RPMI7951 (cell line): ENCODE measurements at regions not wholly inside any gene's neighbourhood (a gene's known extent, or its start where the extent isn't known, plus 50 kb on each side); places are given as distances from the start of the nearest gene placed in this dataset.
A peak's percentile ranks its signal among the peaks of the same experiment; 100 is the strongest.
"Not testable (repeated sequence)": the region's sequence is repeated elsewhere in the genome, so short reads cannot be mapped to it uniquely, and the experiment has no call there.

Source experiments
- DNase-seq: peaks from one replicate; pipeline ENCODE4 v3.0.0-alpha.2; 2012; ENCODE audit warnings: low read depth

GRCh38 chr21:35749904-35750303 lies 310.4 kb downstream of the SETD4 start:
- DNase-seq, result no peak

- no peak for DNase-seq
These were observed 311.5 kb downstream of the SETD4 start for GRCh38 chr21:35748678-35749314.

GRCh38 chr21:35743571-35743970 lies 316.8 kb downstream of the SETD4 start:
- DNase-seq, result no peak

- peak; percentile 58 for DNase-seq
These were observed 321.9 kb downstream of the SETD4 start for GRCh38 chr21:35738347-35738961.

- DNase-seq, result peak; percentile 88
These were observed 322.4 kb downstream of the SETD4 start for GRCh38 chr21:35737899-35738346.

GRCh38 chr21:35737449-35737848 lies 322.9 kb downstream of the SETD4 start:
- no peak for DNase-seq

- no peak for DNase-seq
These were observed 327.5 kb downstream of the SETD4 start for GRCh38 chr21:35732788-35733187.

- DNase-seq, result no peak
These were observed 330.0 kb downstream of the SETD4 start for GRCh38 chr21:35730325-35730724.

GRCh38 chr21:35727830-35728229 lies 332.5 kb downstream of the SETD4 start:
- DNase-seq, result no peak

- DNase-seq, result no peak
These were observed 336.2 kb downstream of the SETD4 start for GRCh38 chr21:35724156-35724555.

GRCh38 chr21:35721701-35722100 lies 338.6 kb downstream of the SETD4 start:
- DNase-seq, result no peak

- DNase-seq, result peak; percentile 62
These were observed 340.1 kb downstream of the SETD4 start for GRCh38 chr21:35720208-35720731.

GRCh38 chr21:35719080-35719479 lies 341.2 kb downstream of the SETD4 start:
- no peak for DNase-seq

GRCh38 chr21:35716876-35717565 lies 343.3 kb downstream of the SETD4 start:
- DNase-seq, result no peak

GRCh38 chr21:35713914-35714313 lies 346.4 kb downstream of the SETD4 start:
- no peak for DNase-seq

- no peak for DNase-seq
These were observed 348.7 kb downstream of the SETD4 start for GRCh38 chr21:35711661-35712060.

GRCh38 chr21:35711213-35711612 lies 349.1 kb downstream of the SETD4 start:
- no peak for DNase-seq

- DNase-seq, result not testable (repeated sequence)
These were observed 350.3 kb downstream of the SETD4 start for GRCh38 chr21:35709990-35710389.

- DNase-seq, result no peak
These were observed 354.4 kb downstream of the SETD4 start for GRCh38 chr21:35705888-35706287.

- DNase-seq, result no peak
These were observed 355.0 kb downstream of the SETD4 start for GRCh38 chr21:35705237-35705887.

GRCh38 chr21:35703704-35704103 lies 356.6 kb downstream of the SETD4 start:
- DNase-seq, result no peak

GRCh38 chr21:35699361-35699760 lies 361.0 kb downstream of the SETD4 start:
- no peak for DNase-seq
